DND-41 (cell line): ENCODE measurements at regions not wholly inside any gene's neighbourhood (a gene's known extent, or its start where the extent isn't known, plus 50 kb on each side); places are given as distances from the start of the nearest gene placed in this dataset.
A peak's percentile ranks its signal among the peaks of the same experiment; 100 is the strongest.

ENCODE experiments used
- ATAC-seq: fragments of 200-7000 bp; cut with Tn5 transposase; 3 replicates; pipeline ENCODE4 v1.9.1; 2021; ENCODE audit warnings: low read depth; ENCODE audit not compliant: insufficient read depth
- DNase-seq: peaks from one replicate; pipeline ENCODE4 v3.0.0-alpha.2; 2020
- H2AFZ ChIP-seq: 2 replicates; pipeline ENCODE4 v1.6.0; 2012; ENCODE audit warnings: low read depth, low read length
- H3K27ac ChIP-seq: 2 replicates; pipeline ENCODE4 v1.5.1; 2012; ENCODE audit warnings: low read length, inconsistent platforms
- H3K27me3 ChIP-seq: fragments of 200-600 bp; sonication (generic); 2 replicates; pipeline ENCODE4 v1.6.0; 2012; ENCODE audit warnings: low read length, mild to moderate bottlenecking, inconsistent platforms; ENCODE audit not compliant: insufficient read depth, poor library complexity
- H3K36me3 ChIP-seq: 2 replicates; pipeline ENCODE4 v1.5.1; 2012; ENCODE audit warnings: low read length, inconsistent platforms; ENCODE audit not compliant: insufficient read depth
- H3K4me1 ChIP-seq: 2 replicates; pipeline ENCODE4 v1.5.1; 2012; ENCODE audit warnings: mild to moderate bottlenecking, low read length; ENCODE audit not compliant: insufficient read depth
- H3K4me2 ChIP-seq: 2 replicates; pipeline ENCODE4 v1.6.0; 2012; ENCODE audit warnings: mild to moderate bottlenecking, moderate library complexity, low read length, inconsistent platforms; ENCODE audit not compliant: insufficient read depth
- H3K4me3 ChIP-seq, 2 experiments: fragments of 200-600 bp in 1 of 2; shearing (Covaris generic) in 1 of 2; 2 replicates each; pipeline ENCODE4 v1.5.1; 2012 to 2016; ENCODE audit warnings: inconsistent platforms in 2 of 2, low read length in 2 of 2, mild to moderate bottlenecking in 2 of 2, low read depth in 1 of 2, moderate library complexity in 1 of 2
- H3K79me2 ChIP-seq: 2 replicates; pipeline ENCODE4 v1.6.0; 2012; ENCODE audit warnings: low read length, inconsistent platforms; ENCODE audit not compliant: insufficient read depth
- H3K9ac ChIP-seq: 2 replicates; pipeline ENCODE4 v1.6.0; 2012; ENCODE audit warnings: low read depth, mild to moderate bottlenecking, inconsistent platforms, low read length, moderate library complexity
- H3K9me3 ChIP-seq: 2 replicates; pipeline ENCODE4 v1.5.1; 2012; ENCODE audit warnings: low read length, moderate library complexity, mild to moderate bottlenecking, inconsistent platforms; ENCODE audit not compliant: insufficient read depth, severe bottlenecking
- H4K20me1 ChIP-seq: 2 replicates; pipeline ENCODE4 v1.6.0; 2012; ENCODE audit warnings: low read length; ENCODE audit not compliant: insufficient read depth
- EZH2 ChIP-seq: IDR thresholded peaks from 3 replicates; pipeline ENCODE4 v1.6.1; 2012; ENCODE audit warnings: borderline replicate concordance, low read depth, mild to moderate bottlenecking, moderate library complexity, low read length, inconsistent platforms; ENCODE audit not compliant: severe bottlenecking
- TF ChIP-seq, protein P1 (sequence below): IDR thresholded peaks from 2 replicates; pipeline ENCODE4 v1.5.1; 2012; ENCODE audit warnings: borderline replicate concordance, low read length, moderate library complexity, mild to moderate bottlenecking; ENCODE audit not compliant: poor library complexity, severe bottlenecking; ENCODE audit errors: extremely low read depth

DNA sequence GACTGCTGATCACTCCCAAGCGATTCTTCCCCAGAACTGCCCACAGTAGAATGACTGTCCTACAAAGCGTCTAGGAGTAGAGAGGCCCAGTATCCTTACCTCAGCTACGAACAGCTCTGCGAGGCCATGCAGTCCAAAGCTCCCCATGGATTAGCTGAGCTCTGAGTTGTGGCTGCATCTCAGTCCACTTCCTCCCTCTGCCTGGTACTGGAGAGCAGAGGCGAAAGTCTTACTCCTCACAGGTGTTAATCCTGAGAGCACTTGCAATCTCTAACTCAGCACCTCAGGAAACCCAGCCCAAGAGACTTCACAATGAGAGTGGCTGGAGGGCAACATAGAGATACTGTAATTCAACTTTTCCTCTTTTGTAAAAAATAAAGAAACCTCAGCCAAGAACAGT is 493.1 kb downstream of the BCAT1 start:
- H3K4me3 ChIP-seq, result no peak overlapping the region
- no peak for TF ChIP-seq EZH2
- TF ChIP-seq, protein P1, sequence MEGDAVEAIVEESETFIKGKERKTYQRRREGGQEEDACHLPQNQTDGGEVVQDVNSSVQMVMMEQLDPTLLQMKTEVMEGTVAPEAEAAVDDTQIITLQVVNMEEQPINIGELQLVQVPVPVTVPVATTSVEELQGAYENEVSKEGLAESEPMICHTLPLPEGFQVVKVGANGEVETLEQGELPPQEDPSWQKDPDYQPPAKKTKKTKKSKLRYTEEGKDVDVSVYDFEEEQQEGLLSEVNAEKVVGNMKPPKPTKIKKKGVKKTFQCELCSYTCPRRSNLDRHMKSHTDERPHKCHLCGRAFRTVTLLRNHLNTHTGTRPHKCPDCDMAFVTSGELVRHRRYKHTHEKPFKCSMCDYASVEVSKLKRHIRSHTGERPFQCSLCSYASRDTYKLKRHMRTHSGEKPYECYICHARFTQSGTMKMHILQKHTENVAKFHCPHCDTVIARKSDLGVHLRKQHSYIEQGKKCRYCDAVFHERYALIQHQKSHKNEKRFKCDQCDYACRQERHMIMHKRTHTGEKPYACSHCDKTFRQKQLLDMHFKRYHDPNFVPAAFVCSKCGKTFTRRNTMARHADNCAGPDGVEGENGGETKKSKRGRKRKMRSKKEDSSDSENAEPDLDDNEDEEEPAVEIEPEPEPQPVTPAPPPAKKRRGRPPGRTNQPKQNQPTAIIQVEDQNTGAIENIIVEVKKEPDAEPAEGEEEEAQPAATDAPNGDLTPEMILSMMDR, result no peak
- no peak overlapping the region for H3K4me2 ChIP-seq
- no peaks in the 10 kb centered on the region for H3K36me3 ChIP-seq
- no peaks in the 10 kb centered on the region for H3K27me3 ChIP-seq
- no peaks in the 10 kb centered on the region for H4K20me1 ChIP-seq
- peak overlapping the region; percentile 10; the same call in 1 of the 2 replicates for H3K27ac ChIP-seq
- no peak overlapping the region for H2AFZ ChIP-seq
- H3K4me1 ChIP-seq, result peaks cover 42% of the 10 kb centered on the region
- ATAC-seq, result 0 out of 3 replicates have a peak, but pooled peaks have one; percentile 24
- no peaks in the 10 kb centered on the region for H3K79me2 ChIP-seq
- DNase-seq, result no peak
- H3K9ac ChIP-seq, result no peak overlapping the region
- no peaks in the 10 kb centered on the region for H3K9me3 ChIP-seq

DNA sequence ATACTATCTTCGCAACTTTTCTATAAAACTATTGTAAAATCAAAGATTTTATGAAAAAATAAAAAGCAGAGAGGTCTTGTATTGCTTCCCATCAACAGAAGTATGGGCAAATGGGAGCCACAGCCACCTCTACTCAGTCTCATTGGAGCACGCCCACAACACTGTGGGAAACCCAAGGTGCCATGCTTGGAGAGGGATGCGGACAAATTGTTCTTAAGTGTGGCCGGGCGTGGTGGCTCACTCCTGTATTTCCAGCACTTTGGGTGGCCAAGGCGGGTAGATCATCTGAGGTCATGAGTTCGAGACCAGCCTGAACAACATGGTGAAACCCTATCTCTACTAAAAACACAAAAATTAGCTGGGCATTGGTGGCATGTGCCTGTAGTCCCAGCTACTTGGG is 498.2 kb upstream of the SOX5 start:
- Histone ChIP-seq H3K79me2 (no peaks in the 10 kb centered on the region), H3K4me3 (no peak overlapping the region), H3K27ac (no peak overlapping the region), H2AFZ (no peak overlapping the region), H3K9ac (no peak overlapping the region), H3K4me2 (no peak overlapping the region), H3K4me1 (peaks cover 26% of the 10 kb centered on the region), H4K20me1 (no peaks in the 10 kb centered on the region), H3K36me3 (no peaks in the 10 kb centered on the region), H3K9me3 (no peaks in the 10 kb centered on the region), H3K27me3 (no peaks in the 10 kb centered on the region)
- TF ChIP-seq, protein P1, result no peak
- no peak for TF ChIP-seq EZH2
- no peak for ATAC-seq
- no peak for DNase-seq

DNA sequence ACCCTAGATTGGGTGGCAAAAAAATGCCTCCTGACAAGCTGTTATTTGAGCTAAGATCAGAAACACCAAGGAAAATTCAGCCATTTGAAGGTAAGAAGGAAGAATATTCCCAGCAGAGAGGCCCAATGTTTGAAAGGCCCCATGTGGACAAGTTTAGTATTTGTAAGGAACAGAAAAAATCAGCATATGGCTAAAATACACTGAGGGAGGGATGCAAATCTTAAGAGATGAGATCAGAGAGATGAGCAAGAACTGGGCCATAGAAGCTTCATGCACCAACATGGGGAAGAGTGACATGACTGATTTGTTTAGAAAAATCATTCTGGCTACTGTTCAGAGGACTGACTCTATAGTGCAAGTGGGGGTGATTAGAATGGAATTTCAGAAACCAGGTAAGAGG is 496.8 kb upstream of the SOX5 start:
- Histone ChIP-seq H3K36me3 (no peaks in the 10 kb centered on the region), H3K9me3 (no peaks in the 10 kb centered on the region), H3K79me2 (no peaks in the 10 kb centered on the region), H2AFZ (no peak overlapping the region), H4K20me1 (no peaks in the 10 kb centered on the region), H3K27ac (no peak overlapping the region), H3K9ac (no peak overlapping the region), H3K4me2 (no peak overlapping the region), H3K27me3 (no peaks in the 10 kb centered on the region), H3K4me1 (peaks cover 28% of the 10 kb centered on the region), H3K4me3 (no peak overlapping the region)
- no peak for ATAC-seq
- TF ChIP-seq EZH2, result no peak
- TF ChIP-seq, protein P1, result no peak
- DNase-seq, result no peak

DNA sequence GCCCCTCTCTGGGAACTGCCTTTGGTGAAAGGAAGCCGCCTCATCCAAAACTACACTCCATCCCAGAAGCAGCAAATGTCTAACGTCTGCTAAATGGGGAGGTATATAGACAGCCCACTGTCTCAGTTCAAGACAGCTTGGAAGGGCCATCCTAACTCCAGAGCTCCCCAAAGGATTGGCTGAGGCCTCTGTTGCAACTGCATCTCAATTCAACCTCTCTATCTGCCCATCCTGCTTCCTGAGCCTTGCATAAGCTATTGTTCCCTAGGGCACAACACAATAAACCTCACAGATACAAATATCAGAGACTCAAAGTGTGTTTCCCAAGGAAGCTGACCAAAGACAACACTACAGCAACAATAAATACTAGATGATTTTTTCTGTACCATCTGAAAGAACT is 495.2 kb upstream of the SOX5 start:
- Histone ChIP-seq H3K27ac (no peak overlapping the region), H3K4me1 (peaks cover 28% of the 10 kb centered on the region), H3K4me2 (no peak overlapping the region), H3K27me3 (no peaks in the 10 kb centered on the region), H3K36me3 (no peaks in the 10 kb centered on the region), H2AFZ (no peak overlapping the region; the same call in 1 of the 2 replicates), H3K4me3 (no peak overlapping the region), H3K9ac (no peak overlapping the region), H3K9me3 (no peaks in the 10 kb centered on the region), H4K20me1 (no peaks in the 10 kb centered on the region), H3K79me2 (no peaks in the 10 kb centered on the region)
- no peak for TF ChIP-seq EZH2
- TF ChIP-seq, protein P1, result no peak
- no peak; the same call in 2 of the 3 replicates for ATAC-seq
- DNase-seq, result no peak
